Endothelial cell of umbilical vein (primary cell): ENCODE measurements at regions not wholly inside any gene's neighbourhood (a gene's known extent, or its start where the extent isn't known, plus 50 kb on each side); places are given as distances from the start of the nearest gene placed in this dataset.

ENCODE experiments used
- BruUV-seq: library from RNA; stranded (reverse); fragments of 400-500 nt; replicated peaks from 2 replicates; lab custom pipeline; 2021; lab: Mats Ljungman, UMichigan
- CTCF ChIA-PET: fragments of 300-600, 350-600 bp; sonication (Branson Sonifier 250); formaldehyde crosslinking; loops from one replicate; lab custom pipeline; 2021; ENCODE audit warnings: antibody characterized with exemption, inconsistent platforms; lab: Charles Lee
- POLR2A ChIA-PET: fragments of 300-600, 350-600 bp; sonication (Branson Sonifier 250); formaldehyde crosslinking; loops from one replicate; lab custom pipeline; 2021; ENCODE audit warnings: antibody characterized with exemption, inconsistent platforms; lab: Charles Lee
- DNase-seq: peaks from one replicate; pipeline ENCODE4 v3.0.0-alpha.2; 2011; ENCODE audit warnings: low read depth, low spot score
- FAIRE-seq: peaks from 2 replicates; lab custom pipeline; 2011; peaks lifted over from hg19 to GRCh38; lab: Jason Lieb, UNC
- H2AFZ ChIP-seq: 2 replicates; pipeline ENCODE4 v1.6.0; 2012; ENCODE audit warnings: low read depth, low read length, control low read depth, inconsistent platforms
- H3K27ac ChIP-seq: 2 replicates; pipeline ENCODE4 v1.5.1; 2011; ENCODE audit warnings: low read depth, mild to moderate bottlenecking, control low read depth, low read length, moderate library complexity; ENCODE audit not compliant: insufficient read depth
- H3K27me3 ChIP-seq, 2 experiments: 2 replicates each; pipeline versions ENCODE4 v1.6.0 to v1.6.1; 2011; ENCODE audit warnings: low read length in 2 of 2, mixed read lengths in 1 of 2; ENCODE audit not compliant: control insufficient read depth in 2 of 2, insufficient read depth in 2 of 2
- H3K36me3 ChIP-seq, 2 experiments: 2 replicates in 1 of 2; 3 replicates in 1 of 2; pipeline ENCODE4 v1.5.1; 2011; ENCODE audit warnings: low read length in 2 of 2, mild to moderate bottlenecking in 1 of 2, moderate library complexity in 1 of 2; ENCODE audit not compliant: control insufficient read depth in 2 of 2, insufficient read depth in 2 of 2; ENCODE audit errors: extremely low read depth in 1 of 2
- H3K4me1 ChIP-seq: 3 replicates; pipeline ENCODE4 v1.5.1; 2011; ENCODE audit warnings: mild to moderate bottlenecking, low read length; ENCODE audit not compliant: control insufficient read depth, insufficient read depth; ENCODE audit errors: extremely low read depth
- H3K4me2 ChIP-seq: 2 replicates; pipeline ENCODE4 v1.6.1; 2011; ENCODE audit warnings: low read length, control low read depth, mixed read lengths; ENCODE audit not compliant: insufficient read depth
- H3K4me3 ChIP-seq, 3 experiments: fragments of 200-600 bp in 1 of 3; sonication (generic), shearing (Covaris generic) in 1 of 3; replicated peaks in 1 of 3; 2 replicates each; pipeline ENCODE4 v1.5.1; 2011 to 2016; ENCODE audit warnings: control low read depth in 3 of 3, low read length in 3 of 3, mild to moderate bottlenecking in 2 of 3, inconsistent platforms in 1 of 3, low read depth in 1 of 3, moderate library complexity in 1 of 3; ENCODE audit not compliant: insufficient read depth in 1 of 3
- H3K79me2 ChIP-seq: 2 replicates; pipeline ENCODE4 v1.6.0; 2012; ENCODE audit warnings: low read length, inconsistent platforms; ENCODE audit not compliant: control insufficient read depth, insufficient read depth
- H3K9ac ChIP-seq: replicated peaks from 2 replicates; pipeline ENCODE3; 2011; ENCODE audit warnings: low read length, control low read depth; ENCODE audit not compliant: insufficient read depth; ENCODE audit errors: extremely low read depth
- H3K9me1 ChIP-seq: replicated peaks from 3 replicates; pipeline ENCODE4 v1.6.0; 2011; ENCODE audit warnings: mild to moderate bottlenecking, low read length; ENCODE audit not compliant: control insufficient read depth, insufficient read depth; ENCODE audit errors: extremely low read depth
- H3K9me3 ChIP-seq: replicated peaks from 2 replicates; pipeline ENCODE4 v1.5.1; 2012; ENCODE audit warnings: low read length, inconsistent platforms; ENCODE audit not compliant: control insufficient read depth, insufficient read depth
- H4K20me1 ChIP-seq: replicated peaks from 2 replicates; pipeline ENCODE3; 2011; ENCODE audit warnings: mild to moderate bottlenecking, low read length; ENCODE audit not compliant: control insufficient read depth, insufficient read depth; ENCODE audit errors: extremely low read depth
- CTCF ChIP-seq, 2 donors: IDR thresholded peaks; 1 replicate in 1 of 2; 2 replicates in 1 of 2; pipeline ENCODE4 v1.5.1; 2011; ENCODE audit warnings: low read length in 2 of 2, mild to moderate bottlenecking in 2 of 2, moderate library complexity in 2 of 2, control low read depth in 1 of 2, inconsistent platforms in 1 of 2, low read depth in 1 of 2; ENCODE audit not compliant: insufficient read depth in 1 of 2; ENCODE audit errors: extremely low read depth in 1 of 2
- EZH2 ChIP-seq: IDR thresholded peaks from 2 replicates; pipeline ENCODE4 v1.6.1; 2012; ENCODE audit warnings: borderline replicate concordance, low read depth, mild to moderate bottlenecking, moderate library complexity, low read length, inconsistent platforms; ENCODE audit not compliant: severe bottlenecking
- FOS ChIP-seq: IDR thresholded peaks from 2 replicates; pipeline ENCODE4 v1.6.1; 2011; ENCODE audit warnings: mild to moderate bottlenecking, low read length, moderate library complexity, borderline replicate concordance; ENCODE audit not compliant: insufficient read depth
- GATA2 ChIP-seq: IDR thresholded peaks from 2 replicates; pipeline ENCODE4 v1.7.0; 2011; ENCODE audit warnings: low read depth, mild to moderate bottlenecking, moderate library complexity, mixed read lengths, low read length; ENCODE audit not compliant: insufficient read length, insufficient read depth
- JUN ChIP-seq: IDR thresholded peaks from 2 replicates; pipeline ENCODE4 v1.6.1; 2011; ENCODE audit warnings: borderline replicate concordance, low read depth; ENCODE audit not compliant: insufficient read length, insufficient read depth
- MAX ChIP-seq: IDR thresholded peaks from 2 replicates; pipeline ENCODE4 v1.6.1; 2011; ENCODE audit not compliant: insufficient read depth, insufficient read length
- MYC ChIP-seq: IDR thresholded peaks from one replicate; pipeline ENCODE4 v1.6.1; 2011; ENCODE audit warnings: mild to moderate bottlenecking, low read depth, low read length
- POLR2A ChIP-seq: IDR thresholded peaks from 2 replicates; pipeline ENCODE4 v1.6.1; 2012; ENCODE audit warnings: low read depth, mild to moderate bottlenecking, control low read depth, low read length
- POLR2AphosphoS5 ChIP-seq: IDR thresholded peaks from 2 replicates; pipeline ENCODE4 v1.6.1; 2012; ENCODE audit warnings: low read depth, mild to moderate bottlenecking, control low read depth, low read length, moderate library complexity; ENCODE audit not compliant: insufficient read depth
- dilution Hi-C: fragments of 300-500 bp; cut with MboI; formaldehyde crosslinking; loops from one replicate; pipeline ENCODE4 v1.15.0; 2019; ENCODE audit warnings: low sequenced_read_pairs; ENCODE audit not compliant: extremely low pct_ligation_motif_present
- intact Hi-C: fragments of 100-400 bp; cut with micrococcal nuclease; formaldehyde crosslinking; loops from one replicate; pipeline ENCODE4 v1.10.0; 2022

GRCh38 chr10:78507510-78508160 lies 474.0 kb downstream of the RPS24 start:
- H3K9me3 ChIP-seq = no peaks in the 10 kb centered on the region
- H3K9ac ChIP-seq = no peak overlapping the region
- no peaks in the 10 kb centered on the region for H3K9me1 ChIP-seq
- no peak for FAIRE-seq
- no peak overlapping the region for H3K4me3 ChIP-seq
- dilution Hi-C loops (no loop called here), intact Hi-C loops (no loop called here)
- H3K27me3 ChIP-seq = peaks cover 3 to 8% of the 10 kb centered on the region in 2 experiments
- CTCF ChIA-PET = no interaction called here
- TF ChIP-seq CTCF (IDR thresholded peaks at IDR 0.05; ENCODE audit: extremely low read depth in 1 of 2, insufficient read depth in 1 of 2, low read depth in 1 of 2, low read length in 2 of 2) = no peak
- no peak overlapping the region for H2AFZ ChIP-seq
- DNase-seq = no peak
- no peaks in the 10 kb centered on the region for H4K20me1 ChIP-seq
- H3K4me2 ChIP-seq = no peak overlapping the region
- H3K36me3 ChIP-seq = no peaks in the 10 kb centered on the region
- H3K27ac ChIP-seq = no peak overlapping the region
- peaks cover under 1% of the 10 kb centered on the region for H3K4me1 ChIP-seq
- POLR2A ChIA-PET = no interaction called here
- H3K79me2 ChIP-seq = no peaks in the 10 kb centered on the region
- no TSS peak for BruUV-seq

GRCh38 chr10:78508955-78509748 lies 475.5 kb downstream of the RPS24 start:
- H3K79me2 ChIP-seq = no peaks in the 10 kb centered on the region
- CTCF ChIA-PET = interaction anchor here (1.3 kb wide), 1 partner anchor 203 kb away, joined by 3 read pairs; no protein-coding TSS in a partner anchor
- H3K27me3 ChIP-seq = peaks cover 3 to 8% of the 10 kb centered on the region in 2 experiments
- no peak overlapping the region for H3K9ac ChIP-seq
- DNase-seq = no peak
- H4K20me1 ChIP-seq = no peaks in the 10 kb centered on the region
- H3K27ac ChIP-seq = no peak overlapping the region
- no peaks in the 10 kb centered on the region for H3K9me3 ChIP-seq
- no peaks in the 10 kb centered on the region for H3K4me1 ChIP-seq
- TF ChIP-seq JUN (no peak), MAX (no peak), MYC (no peak), EZH2 (no peak), POLR2A (no peak), POLR2AphosphoS5 (no peak), CTCF (IDR thresholded peaks at IDR 0.05; ENCODE audit: extremely low read depth in 1 of 2, insufficient read depth in 1 of 2, low read depth in 1 of 2, low read length in 2 of 2) (no peak), FOS (no peak), GATA2 (no peak)
- H2AFZ ChIP-seq = no peak overlapping the region
- no peak for FAIRE-seq
- dilution Hi-C loops = no loop called here
- POLR2A ChIA-PET = no interaction called here
- no peaks in the 10 kb centered on the region for H3K36me3 ChIP-seq
- no peak overlapping the region for H3K4me2 ChIP-seq
- H3K9me1 ChIP-seq = no peaks in the 10 kb centered on the region
- no TSS peak for BruUV-seq
- intact Hi-C loops = no loop called here
- H3K4me3 ChIP-seq = no peak overlapping the region
